ENCODE measurements at regions not wholly inside any gene's neighbourhood (a gene's known extent, or its start where the extent isn't known, plus 50 kb on each side); places are given as distances from the start of the nearest gene placed in this dataset.

- TF ChIP-seq CTCF (IDR thresholded peaks at IDR 0.05) (no peak), EZH2 (IDR thresholded peaks at IDR 0.05; ENCODE audit: borderline replicate concordance, insufficient read depth, low read depth, low read length, poor library complexity, severe bottlenecking) (no peak)
These were observed 52.9 kb upstream of the CAPRIN2 start for GRCh38 chr12:30807695-30808034.

All from B cell (primary cell).